NT2/D1 (cell line): ENCODE measurements at regions not wholly inside any gene's neighbourhood (a gene's known extent, or its start where the extent isn't known, plus 50 kb on each side); places are given as distances from the start of the nearest gene placed in this dataset.

ENCODE experiments used
- YY1 ChIP-seq: IDR thresholded peaks from 2 replicates; pipeline ENCODE4 v1.6.1; 2011; ENCODE audit not compliant: insufficient read length, insufficient read depth
- ZNF274 ChIP-seq: IDR thresholded peaks from 2 replicates; pipeline ENCODE4 v1.6.1; 2011; ENCODE audit warnings: mild to moderate bottlenecking, low read depth, low read length

GRCh38 chr1:217149791-217150190, 426.6 kb upstream of the ESRRG start:
- TF ChIP-seq ZNF274 (no peak), YY1 (no peak)
